Activated CD4-positive, alpha-beta T cell treated with anti-CD3 and anti-CD28 coated beads, Interleukin-2, amount 50 U/mL, for 48 hours (primary cell): ENCODE measurements at regions not wholly inside any gene's neighbourhood (a gene's known extent, or its start where the extent isn't known, plus 50 kb on each side); places are given as distances from the start of the nearest gene placed in this dataset.

Source experiments
- DNase-seq, 2 experiments: peaks; one replicate each; pipeline ENCODE4 v3.0.0-alpha.2; 2020

- DNase-seq, result no peak
These were observed 55.5 kb upstream of the ST6GAL2 start for GRCh38 chr2:106941372-106941993.

- DNase-seq, result no peak
These were observed 57.7 kb upstream of the ST6GAL2 start for GRCh38 chr2:106943468-106944200.

- DNase-seq, result no peak
These were observed 58.2 kb upstream of the ST6GAL2 start for GRCh38 chr2:106944215-106944614.

- DNase-seq, result no peak
These were observed 62.6 kb upstream of the ST6GAL2 start for GRCh38 chr2:106948540-106948939.

DNA sequence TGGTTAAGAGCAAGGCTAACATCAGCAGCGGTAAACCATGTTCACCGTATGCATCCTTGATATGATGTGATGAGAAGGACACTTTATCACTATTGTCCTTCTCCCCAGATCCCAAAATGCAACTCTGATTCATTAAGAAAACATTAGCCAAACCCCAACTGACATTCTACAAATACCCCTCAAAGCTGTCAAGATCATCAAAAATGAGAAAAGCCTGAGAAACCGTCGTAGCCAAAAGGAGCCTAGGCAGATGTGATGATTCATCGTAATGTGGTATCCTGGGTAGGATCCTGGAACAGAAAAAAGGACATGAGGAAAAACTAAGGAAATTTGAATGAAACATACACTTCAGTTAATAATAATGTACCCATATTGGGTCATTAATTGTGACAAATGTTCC, 67.3 kb upstream of the ST6GAL2 start:
- no peak for DNase-seq

DNA sequence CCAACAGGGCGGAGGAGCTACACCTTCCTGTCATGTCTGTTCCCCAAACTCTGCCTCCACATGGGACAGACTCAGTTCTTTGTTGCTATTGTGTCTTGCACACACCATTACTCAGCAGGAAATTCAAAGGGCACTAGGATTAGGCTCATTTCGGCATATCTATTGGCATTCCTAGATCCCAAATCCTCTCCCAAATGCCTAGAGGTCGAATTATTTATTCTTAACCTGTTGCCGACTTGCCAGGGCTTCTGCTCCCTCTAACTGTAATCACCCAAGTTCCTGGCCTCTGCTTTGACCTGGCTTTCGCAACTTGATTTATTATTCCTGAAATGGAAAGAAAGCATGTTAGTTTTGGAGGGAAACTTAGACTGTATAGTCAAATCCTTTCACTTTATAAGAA, 67.8 kb upstream of the ST6GAL2 start:
- DNase-seq, result no peak

GRCh38 chr2:106954304-106954703, 68.3 kb upstream of the ST6GAL2 start:
- no peak for DNase-seq

DNA sequence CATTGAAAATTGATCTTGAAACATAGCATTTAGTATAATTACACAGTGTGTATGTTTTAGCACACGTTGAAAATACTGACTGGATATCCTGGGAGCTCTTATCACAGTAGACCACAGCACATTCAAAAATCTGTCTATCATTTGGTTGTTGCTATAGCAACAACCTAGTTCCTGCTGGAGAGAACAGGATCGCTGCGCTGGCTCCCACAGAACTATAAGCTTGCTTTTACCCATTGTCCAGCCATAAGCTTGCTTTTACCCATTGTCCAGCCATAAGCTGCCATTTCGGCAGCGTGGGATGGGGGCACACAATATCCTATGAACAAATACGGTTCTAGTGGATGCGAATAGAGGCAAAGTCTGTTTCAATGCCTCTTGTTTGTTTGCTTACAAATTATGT, 70.4 kb upstream of the ST6GAL2 start:
- DNase-seq, result no peak

DNA sequence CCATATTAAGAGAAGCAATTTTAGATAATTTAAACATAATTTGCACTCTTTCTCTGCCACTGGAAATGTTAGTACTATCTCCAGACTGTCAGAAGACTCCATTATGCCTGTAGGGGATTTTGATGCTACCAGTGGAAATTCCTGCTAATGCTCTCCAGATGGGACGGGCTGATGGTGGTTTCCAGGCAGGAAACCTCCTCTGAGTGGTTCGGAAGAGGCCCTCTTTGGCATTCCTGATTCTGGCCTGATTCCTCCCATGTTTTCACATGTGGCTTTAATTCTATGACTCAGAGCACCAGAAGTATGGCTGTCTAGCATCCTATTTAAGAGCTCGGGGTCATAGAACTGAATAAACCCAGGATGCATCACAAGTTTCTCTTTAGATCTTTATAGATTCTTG, 70.9 kb upstream of the ST6GAL2 start:
- no peak for DNase-seq

DNA sequence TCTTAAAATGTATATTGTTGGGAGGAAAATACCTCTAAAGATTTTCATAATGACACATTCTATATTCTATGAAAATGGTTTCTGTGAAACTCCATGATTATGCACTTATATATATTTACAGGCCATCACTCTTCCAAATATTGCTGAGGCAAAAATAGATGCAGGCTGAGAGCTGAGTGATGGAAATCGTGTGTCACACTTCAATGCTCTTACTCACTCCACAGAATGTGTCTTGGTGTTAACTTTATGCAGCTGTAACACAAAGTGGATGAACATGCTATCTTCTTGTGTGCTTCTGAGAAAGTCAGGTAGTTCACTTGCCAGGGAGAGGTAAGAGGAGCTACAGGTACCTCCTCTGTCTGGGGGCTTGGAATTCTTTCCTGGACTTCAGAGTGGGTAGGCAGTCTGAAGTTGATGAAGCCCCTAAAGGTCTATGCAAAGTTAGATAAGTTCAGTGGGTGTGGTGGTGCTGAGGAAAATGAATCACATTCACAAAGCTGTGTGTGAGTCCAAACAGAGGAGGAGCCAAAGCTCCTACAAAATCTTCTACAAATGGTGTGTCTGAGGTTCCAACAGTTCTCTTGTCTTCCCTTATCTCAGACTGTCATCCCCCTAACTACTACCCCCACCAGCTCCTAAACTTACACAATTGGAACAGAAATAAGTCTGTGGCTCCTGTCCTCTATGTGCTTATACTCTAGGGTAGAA, 74.2 kb upstream of the ST6GAL2 start:
- no peak for DNase-seq

DNA sequence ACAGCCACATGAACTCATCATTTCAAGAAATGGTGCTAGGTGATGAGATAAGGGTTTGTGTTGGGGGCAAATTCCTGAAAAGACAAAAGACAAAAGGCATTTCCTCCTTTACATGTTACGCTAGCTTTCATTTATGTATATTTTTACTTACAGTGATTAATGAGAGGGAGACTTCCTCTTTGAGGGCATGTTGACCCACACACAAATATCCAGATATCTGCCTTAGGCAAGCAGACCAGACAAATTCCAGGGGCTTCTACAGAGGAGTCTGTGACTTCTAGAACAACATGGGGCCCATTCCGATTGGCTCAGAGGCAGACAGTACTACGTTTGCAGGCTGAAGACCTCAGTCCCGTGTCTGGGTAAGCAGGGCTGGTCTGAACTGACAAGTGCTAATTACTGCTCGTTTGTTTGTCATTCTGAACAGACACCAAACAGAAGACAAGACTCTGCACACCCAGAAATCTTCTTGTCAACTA, 74.8 kb upstream of the ST6GAL2 start:
- DNase-seq, result no peak

GRCh38 chr2:106961328-106961727, 75.4 kb upstream of the ST6GAL2 start:
- no peak for DNase-seq

DNA sequence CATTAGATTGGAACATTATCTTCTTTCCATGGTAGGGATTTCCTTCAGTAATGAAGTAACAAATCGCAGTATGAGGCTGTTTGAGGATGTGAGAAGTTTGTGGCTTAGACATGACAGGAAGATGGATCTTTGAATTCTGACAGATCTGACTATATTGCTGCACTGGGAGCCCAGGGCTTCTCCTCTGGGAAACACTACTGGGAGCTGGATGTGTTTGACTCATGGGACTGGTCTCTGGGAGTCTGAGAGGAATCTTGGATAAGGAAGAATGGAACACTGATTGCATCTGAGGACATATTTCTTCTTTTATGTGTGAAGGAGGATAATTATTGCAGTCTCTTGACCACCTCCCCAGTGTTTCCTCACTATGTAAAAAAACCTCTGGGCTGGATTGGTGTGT, 77.2 kb upstream of the ST6GAL2 start:
- no peak for DNase-seq

- DNase-seq, result no peak
These were observed 77.9 kb upstream of the ST6GAL2 start for GRCh38 chr2:106963893-106964292.

GRCh38 chr2:106965611-106966010, 79.6 kb upstream of the ST6GAL2 start:
- DNase-seq, result no peak

- no peak for DNase-seq
These were observed 83.8 kb upstream of the ST6GAL2 start for GRCh38 chr2:106969777-106970176.

- DNase-seq, result no peak
These were observed 84.7 kb upstream of the ST6GAL2 start for GRCh38 chr2:106970471-106971261.

GRCh38 chr2:106972782-106973181, 86.8 kb upstream of the ST6GAL2 start:
- DNase-seq, result no peak

- no peak for DNase-seq
These were observed 88.9 kb upstream of the ST6GAL2 start for GRCh38 chr2:106974891-106975290.

DNA sequence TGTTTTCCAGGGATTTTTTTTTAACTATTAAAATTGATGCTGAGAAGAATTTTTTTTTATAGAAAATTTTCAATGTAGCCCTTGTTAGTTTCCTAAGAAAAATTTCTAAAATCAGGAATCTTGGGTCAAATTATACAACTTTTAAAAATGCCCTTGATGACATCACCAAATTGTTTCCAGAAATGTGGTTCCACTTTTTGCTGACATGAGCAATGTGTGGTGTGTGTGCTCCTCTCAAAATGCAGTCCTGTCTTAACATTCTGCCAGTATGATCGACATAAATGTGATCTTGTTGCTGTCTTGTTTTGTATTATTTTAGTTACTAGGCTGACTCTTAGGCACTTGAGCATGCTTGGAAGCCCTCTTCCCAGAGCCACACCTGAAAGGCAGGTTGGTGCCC, 89.7 kb upstream of the ST6GAL2 start:
- DNase-seq, result no peak

DNA sequence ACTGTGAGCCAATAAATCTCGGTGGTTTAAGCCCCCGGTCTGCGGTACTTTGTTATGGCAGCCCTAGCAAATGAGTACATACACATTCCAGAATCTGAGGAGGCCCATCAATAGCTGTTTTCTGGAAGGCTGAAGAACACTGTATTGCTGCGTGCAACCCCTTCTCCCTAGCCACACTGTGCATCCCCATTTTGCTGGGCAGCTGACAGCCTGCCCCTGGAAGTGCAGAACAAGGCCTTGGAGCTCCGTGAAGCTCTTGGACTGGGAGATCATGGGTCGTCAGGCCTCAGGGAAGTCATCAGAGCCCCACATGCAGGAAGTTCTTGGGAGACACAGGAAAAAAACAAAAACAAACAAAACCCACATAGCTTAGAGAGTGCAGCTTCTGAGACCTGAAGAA, 90.6 kb upstream of the ST6GAL2 start:
- no peak for DNase-seq

GRCh38 chr2:106977717-106978116, 91.8 kb upstream of the ST6GAL2 start:
- DNase-seq, result no peak

- no peak for DNase-seq
These were observed 92.7 kb upstream of the ST6GAL2 start for GRCh38 chr2:106978647-106979046.
